ENCODE measurements at regions not wholly inside any gene's neighbourhood (a gene's known extent, or its start where the extent isn't known, plus 50 kb on each side); places are given as distances from the start of the nearest gene placed in this dataset.
"Not testable (repeated sequence)": the region's sequence is repeated elsewhere in the genome, so short reads cannot be mapped to it uniquely, and the experiment has no call there.

GRCh38 chr1:181202986-181203555 is 114.6 kb downstream of the IER5 start:
- no peak for DNase-seq (ENCODE audit: low spot score)

- no peak for DNase-seq (ENCODE audit: low spot score)
Observed at GRCh38 chr1:181204530-181204929, 116.0 kb downstream of the IER5 start.

- DNase-seq (ENCODE audit: low spot score): no peak
Observed at GRCh38 chr1:181205901-181206300, 117.4 kb downstream of the IER5 start.

GRCh38 chr1:181206513-181206912 is 118.0 kb downstream of the IER5 start:
- no peak for DNase-seq (ENCODE audit: low spot score)

- no peak for DNase-seq (ENCODE audit: low spot score)
Observed at GRCh38 chr1:181206979-181207790, 118.7 kb downstream of the IER5 start.

GRCh38 chr1:181208083-181208482 is 119.6 kb downstream of the IER5 start:
- no peak for DNase-seq (ENCODE audit: low spot score)

- DNase-seq (ENCODE audit: low spot score): no peak
Observed at GRCh38 chr1:181208967-181209366, 120.5 kb downstream of the IER5 start.

GRCh38 chr1:181213056-181213455 is 124.6 kb downstream of the IER5 start:
- DNase-seq (ENCODE audit: low spot score): no peak

- no peak for DNase-seq (ENCODE audit: low spot score)
Observed at GRCh38 chr1:181216591-181216994, 128.1 kb downstream of the IER5 start.

- DNase-seq (ENCODE audit: low spot score): no peak
Observed at GRCh38 chr1:181219938-181220337, 131.4 kb downstream of the IER5 start.

GRCh38 chr1:181221078-181221477 is 132.6 kb downstream of the IER5 start:
- no peak for DNase-seq (ENCODE audit: low spot score)

- DNase-seq (ENCODE audit: low spot score): no peak
Observed at GRCh38 chr1:181222972-181223505, 134.5 kb downstream of the IER5 start.

GRCh38 chr1:181226728-181227127 is 138.2 kb downstream of the IER5 start:
- not testable (repeated sequence) for DNase-seq (ENCODE audit: low spot score)

GRCh38 chr1:181239086-181239485 is 150.6 kb downstream of the IER5 start:
- DNase-seq (ENCODE audit: low spot score): no peak

GRCh38 chr1:181246320-181246719 is 157.8 kb downstream of the IER5 start:
- DNase-seq (ENCODE audit: low spot score): not testable (repeated sequence)

- DNase-seq (ENCODE audit: low spot score): not testable (repeated sequence)
Observed at GRCh38 chr1:181248361-181248760, 159.9 kb downstream of the IER5 start.

- DNase-seq (ENCODE audit: low spot score): no peak
Observed at GRCh38 chr1:181249186-181249585, 160.7 kb downstream of the IER5 start.

GRCh38 chr1:181250038-181250437 is 161.5 kb downstream of the IER5 start:
- no peak for DNase-seq (ENCODE audit: low spot score)

- no peak for DNase-seq (ENCODE audit: low spot score)
Observed at GRCh38 chr1:181251001-181251712, 162.7 kb downstream of the IER5 start.

- DNase-seq (ENCODE audit: low spot score): no peak
Observed at GRCh38 chr1:181251713-181252075, 163.2 kb downstream of the IER5 start.

GRCh38 chr1:181253601-181254000 is 165.1 kb downstream of the IER5 start:
- DNase-seq (ENCODE audit: low spot score): not testable (repeated sequence)

- DNase-seq (ENCODE audit: low spot score): no peak
Observed at GRCh38 chr1:181255270-181255929, 166.9 kb downstream of the IER5 start.

Measured in germinal center (tissue), 1 donor.